HG03432 (cell line): ENCODE measurements at regions not wholly inside any gene's neighbourhood (a gene's known extent, or its start where the extent isn't known, plus 50 kb on each side); places are given as distances from the start of the nearest gene placed in this dataset.

Experiments
- ATAC-seq: cut with Tn5 transposase; IDR thresholded peaks from one replicate; pipeline ENCODE4 v1.9.1; 2021; ENCODE audit warnings: mild to moderate bottlenecking, moderate library complexity; ENCODE audit not compliant: unreplicated experiment

DNA sequence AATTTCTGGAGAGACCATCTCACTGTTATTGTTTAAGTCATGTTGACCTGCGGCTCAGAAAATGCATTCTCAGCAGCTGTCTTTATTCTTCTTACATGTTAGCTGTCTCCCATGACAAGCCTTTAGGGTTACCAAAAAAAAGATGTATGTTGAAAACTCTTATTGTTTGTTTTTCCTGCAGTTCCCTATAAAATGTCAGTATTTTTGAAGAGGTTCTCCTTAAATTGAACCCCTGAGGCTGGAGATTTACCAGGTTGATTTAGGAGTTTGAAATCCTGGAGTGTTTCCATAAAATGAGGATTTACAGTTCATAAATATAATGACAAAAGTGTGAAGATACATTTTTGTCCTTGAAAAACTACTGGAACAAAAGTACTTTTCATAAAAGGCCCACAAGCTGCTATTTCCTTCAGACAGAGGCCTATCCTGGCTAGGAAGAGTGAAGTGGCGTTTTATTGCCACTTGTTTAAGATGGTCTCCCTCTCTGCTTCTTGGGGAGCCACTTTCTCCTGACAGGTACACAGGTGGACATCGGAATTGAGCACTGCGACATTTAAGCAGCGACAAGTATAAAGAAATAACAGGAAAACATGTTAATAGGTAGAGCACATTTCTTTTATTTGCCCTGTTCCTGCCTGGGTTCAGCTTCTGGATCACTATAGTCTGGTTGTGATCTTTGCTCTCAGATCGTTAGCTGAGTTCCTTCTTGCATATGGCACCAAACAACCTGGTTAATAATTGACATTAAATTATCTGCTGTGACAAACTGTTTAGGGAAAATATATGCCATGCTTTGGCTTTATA, 344.8 kb upstream of the RPS23 start:
- no peak for ATAC-seq

DNA sequence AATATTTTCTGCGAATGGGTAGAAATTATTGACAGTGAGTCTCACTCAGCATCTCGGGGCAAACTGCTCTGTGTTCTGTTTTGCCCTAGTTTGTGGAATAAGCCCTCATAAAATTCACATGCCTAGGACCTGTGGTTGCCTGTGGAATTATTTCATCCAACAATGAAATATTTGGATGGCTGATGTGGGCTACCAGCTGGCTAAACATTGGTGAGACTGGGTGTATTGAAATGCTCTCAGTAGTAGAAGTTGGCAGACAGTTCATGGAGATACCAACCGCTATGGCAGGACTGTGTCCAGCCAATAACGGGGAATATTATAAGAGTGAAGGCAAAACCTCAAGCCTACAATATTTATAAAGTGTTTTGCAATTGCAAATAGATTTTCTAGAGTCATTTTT, 344.1 kb upstream of the RPS23 start:
- no peak for ATAC-seq

DNA sequence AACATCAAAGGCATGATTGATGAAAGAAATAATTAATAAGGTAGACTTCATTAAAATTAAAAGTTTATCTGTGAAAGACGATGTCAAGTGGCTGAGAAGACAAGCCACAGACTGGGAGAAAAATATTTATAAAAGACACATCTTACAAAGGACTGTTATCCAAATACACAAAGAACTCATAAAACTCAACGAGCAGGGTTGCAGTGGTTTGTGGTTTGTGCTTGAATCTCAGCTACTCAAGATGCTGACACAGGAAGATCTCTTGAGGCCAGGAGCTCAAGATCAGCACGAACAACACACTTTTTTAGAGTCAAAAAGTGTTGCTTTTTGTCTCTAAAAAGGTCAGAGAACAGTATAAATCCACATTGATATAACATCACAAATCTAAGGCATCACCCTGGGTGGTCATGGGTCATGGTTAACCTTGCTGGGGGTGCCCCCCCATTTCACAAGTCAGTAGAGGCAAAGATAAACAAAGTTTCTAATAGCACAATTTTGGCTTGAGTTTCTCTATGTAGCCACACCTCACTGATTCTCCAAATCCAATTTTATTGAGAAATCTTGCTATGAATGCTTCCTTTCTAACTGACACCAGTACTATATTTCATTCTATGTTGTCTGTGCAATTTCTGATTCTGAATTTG, 342.9 kb upstream of the RPS23 start:
- no peak for ATAC-seq

DNA sequence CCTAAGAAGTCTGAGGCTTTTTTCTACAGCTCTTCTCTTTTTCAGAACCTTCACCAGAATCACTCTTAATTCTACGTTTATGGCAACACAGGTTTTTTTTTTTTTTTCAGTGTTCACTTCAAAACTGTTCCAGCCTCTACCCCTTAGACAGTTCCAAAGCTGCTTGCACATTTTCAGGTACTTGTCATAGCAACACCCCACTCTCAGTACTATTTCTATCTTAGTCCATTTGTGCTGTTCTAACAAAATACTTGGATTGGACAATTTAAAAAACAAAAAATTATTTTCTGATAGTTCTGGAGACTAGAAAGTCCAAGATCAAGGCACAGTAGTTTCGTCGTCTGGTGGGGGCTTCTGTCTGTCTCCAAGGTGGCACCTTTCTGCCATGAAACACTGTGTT, 340.9 kb upstream of the RPS23 start:
- ATAC-seq = no peak

DNA sequence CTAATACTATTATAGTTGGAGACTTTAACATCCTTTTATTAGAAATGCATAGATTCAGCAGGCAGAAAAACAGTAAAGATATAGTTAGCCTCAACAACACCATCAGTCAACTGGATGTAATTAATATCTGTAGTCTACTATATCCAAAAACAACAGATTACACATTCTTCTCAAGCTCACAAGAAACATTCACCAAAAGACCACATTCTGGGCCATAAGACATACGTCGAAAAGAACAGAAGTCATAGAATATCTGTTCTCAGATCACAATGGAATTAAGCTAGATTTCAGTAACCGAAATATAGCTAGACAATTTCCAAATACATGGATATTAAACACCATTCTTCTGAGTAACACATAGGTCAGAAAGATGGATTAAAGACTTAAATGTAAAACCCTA, 336.6 kb upstream of the RPS23 start:
- ATAC-seq = no peak

DNA sequence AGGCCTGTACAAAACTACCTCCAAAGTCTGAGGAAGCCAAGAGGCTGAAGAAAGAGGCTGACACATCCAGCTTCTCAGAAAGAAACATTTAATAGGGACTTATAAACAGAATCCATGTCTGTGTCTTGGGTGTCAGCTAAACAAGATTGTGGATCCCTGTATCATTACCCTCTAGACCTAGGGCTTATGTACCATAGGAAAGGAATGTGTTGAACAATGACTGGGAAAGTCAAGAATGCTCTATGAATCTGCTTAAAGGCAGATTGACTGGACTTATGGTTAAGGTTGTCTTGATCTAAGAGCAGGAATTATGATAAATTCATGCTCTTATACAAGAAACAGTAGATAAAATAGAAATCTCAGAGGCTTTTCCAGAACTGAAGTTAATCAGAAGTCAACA, 335.7 kb upstream of the RPS23 start:
- ATAC-seq = no peak

DNA sequence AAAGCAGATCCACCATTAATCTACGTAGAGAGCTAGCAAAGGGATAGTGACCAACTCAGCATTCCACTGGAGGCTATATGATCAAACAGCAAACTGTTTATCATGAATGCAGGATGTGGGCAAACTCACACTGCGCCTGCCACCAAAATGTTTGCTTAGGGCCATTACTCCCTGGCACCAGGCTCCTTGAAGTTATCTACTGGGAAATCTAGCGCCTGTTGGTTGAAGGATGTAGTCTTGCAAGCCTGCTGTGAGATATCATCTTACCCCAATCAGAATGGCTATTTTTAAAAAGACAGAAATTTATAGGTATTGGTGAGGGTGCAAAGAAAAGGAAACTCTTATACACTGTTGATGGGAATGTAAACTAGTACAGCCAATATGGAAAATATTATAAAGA, 332.5 kb upstream of the RPS23 start:
- no peak for ATAC-seq

DNA sequence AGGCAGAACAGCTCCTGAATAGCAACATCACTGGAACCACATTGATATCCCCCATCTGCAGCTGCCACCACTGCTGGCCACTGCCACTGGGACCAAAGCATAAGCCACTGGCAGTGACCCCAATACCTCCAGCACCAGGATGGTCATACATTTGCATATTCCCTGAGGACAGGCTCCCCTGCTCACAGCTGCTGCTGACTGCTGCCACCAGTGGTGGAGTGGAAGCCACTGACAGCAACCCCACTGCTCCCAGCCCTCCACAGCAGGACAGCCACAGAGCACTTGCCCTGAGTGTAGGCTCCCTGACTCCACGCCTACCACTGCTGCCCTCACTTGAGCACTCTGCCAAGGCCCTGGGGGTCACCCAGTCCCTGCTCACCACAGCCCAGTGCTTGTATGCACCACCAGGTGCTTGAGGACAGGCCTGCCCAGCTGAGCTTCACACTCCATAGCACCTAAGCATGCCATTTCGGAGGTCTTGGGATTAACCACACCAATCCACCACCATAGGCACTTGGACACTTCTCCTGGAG, 327.4 kb upstream of the RPS23 start:
- no peak for ATAC-seq

DNA sequence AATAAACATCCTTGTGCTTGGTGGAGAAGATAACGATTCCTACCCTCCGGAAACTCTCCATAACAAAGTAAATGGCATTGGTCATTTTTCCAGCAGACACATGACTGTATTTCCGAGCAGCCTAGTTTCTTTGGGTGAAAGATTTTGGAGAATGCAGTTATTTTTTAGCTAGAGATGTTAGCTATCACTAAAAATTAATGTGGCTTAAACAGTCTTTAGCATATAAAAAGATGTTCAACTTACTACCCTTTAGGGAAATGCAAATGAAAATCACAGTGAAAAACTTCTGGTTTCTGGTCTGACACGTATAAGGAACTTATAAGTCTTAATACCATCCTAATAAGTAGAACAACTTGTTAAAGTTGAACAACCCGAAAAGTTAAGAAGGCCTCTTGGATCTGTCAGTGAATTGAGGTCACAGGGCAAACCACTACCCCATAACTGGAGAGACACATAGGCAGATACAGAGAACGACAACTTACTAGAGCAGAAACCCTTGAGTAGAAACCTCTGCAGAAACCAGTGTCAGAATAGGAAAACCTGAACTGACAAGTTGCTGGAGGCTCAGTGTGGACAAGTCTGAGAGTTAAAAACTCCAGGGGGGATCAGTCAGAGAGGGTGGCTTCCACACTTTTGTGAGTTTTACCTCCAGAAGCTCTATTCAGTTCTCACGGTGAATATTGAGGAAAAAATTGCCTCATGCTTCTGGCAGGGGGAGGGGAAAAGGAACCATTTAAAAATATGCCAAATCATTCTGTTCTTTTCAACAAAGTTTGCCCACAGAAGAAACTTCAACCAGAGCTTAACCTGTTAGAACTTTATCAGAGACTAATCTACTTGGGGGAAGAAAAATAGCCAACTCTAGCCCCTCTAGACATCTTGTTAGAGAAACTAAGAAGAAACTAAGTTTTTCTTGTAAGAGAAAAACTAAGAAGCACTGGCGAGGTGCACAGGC, 325.2 kb upstream of the RPS23 start:
- ATAC-seq = no peak

DNA sequence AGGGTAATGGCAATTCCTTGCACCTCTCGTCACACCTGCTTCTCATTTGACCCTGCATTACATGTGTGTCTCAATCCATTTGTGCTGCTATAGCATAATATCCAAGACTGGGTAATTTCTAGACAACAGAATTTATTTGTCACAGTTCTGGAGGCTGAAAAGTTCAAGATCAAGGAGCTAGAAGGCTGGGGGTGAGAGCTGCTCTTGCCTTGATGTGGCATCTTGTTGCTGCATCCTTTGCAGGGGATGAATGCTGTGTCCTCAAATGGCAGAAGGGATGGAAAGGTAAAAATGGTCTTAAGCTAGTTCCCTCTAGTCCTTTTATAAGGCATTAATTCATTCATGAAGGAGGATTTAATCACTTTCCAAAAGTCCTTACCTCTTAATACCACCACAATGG, 323.7 kb upstream of the RPS23 start:
- no peak for ATAC-seq

DNA sequence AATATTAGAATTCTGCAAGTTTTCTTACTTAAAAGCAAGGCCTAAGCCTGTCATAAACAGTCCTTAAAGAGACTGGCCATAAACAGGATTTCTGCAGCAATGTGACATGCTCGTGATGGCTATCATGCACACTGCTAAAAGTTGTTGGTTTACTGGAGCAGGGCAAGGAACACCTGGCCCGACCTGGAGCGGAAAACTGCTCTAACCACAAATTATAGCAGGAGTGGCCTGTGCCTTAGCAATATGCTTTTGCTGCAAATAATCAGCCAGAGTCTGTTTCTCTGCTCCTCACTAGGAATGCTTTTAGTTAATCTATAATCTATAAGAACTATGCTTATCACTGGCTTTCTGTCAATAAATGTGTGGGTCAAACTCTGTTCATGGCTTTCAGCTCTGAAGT, 322.9 kb upstream of the RPS23 start:
- peak; percentile 37 for ATAC-seq

DNA sequence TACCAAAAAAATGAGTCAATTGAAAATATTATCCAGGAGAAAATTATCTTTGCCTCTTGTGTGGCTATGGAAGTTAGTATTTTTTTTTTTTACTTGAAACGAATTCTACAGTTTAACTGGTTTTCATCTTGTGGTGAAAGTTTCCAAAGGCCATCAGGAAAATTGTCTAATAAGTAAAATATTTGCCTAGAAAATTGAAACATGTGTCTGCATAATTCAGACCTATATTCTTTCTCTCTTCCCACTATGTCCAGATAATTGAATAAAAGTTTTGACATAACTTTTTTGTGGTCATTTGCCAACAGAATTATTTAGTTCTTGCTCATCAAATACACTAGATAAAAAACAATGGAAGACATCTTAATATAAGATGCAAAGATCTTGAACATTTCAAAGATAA, 321.5 kb upstream of the RPS23 start:
- ATAC-seq = no peak

DNA sequence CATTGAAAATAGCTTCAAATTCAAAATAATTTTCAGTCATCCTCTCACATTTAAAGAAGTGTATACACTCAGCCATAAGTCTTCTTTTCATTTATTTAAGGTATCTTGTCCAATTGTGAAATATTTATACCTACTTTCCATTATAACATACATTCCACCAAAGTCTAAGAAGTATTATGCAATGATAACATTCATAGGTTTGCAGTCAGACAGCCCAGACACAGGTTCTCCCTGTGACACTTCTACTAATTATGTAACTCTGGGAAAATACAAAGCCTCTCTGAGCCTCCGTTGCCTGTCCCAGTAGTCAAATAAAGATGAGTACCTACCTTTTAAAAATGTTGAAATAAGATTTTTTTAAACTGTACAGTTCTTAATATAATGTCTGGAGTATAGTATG, 320.9 kb upstream of the RPS23 start:
- ATAC-seq = no peak

DNA sequence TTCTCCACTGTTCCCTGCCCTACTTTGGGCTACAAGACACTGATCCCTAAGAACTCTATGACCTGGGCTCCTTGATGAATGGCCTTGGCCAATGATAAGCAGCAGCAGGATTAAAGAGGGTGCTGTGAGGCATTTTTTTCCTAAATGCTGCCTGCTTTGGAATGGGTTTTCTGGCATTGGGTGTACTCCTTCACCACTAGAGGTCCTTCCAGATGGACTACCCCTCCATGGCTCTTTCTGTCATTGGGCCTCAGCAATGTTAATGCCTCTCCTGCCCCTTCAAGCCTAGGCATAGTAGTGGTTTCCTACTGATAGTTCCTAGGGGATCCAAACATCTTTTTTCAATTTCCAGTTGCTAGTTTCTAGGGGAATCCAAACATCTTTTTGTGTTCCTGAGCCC, 319.3 kb upstream of the RPS23 start:
- no peak for ATAC-seq

DNA sequence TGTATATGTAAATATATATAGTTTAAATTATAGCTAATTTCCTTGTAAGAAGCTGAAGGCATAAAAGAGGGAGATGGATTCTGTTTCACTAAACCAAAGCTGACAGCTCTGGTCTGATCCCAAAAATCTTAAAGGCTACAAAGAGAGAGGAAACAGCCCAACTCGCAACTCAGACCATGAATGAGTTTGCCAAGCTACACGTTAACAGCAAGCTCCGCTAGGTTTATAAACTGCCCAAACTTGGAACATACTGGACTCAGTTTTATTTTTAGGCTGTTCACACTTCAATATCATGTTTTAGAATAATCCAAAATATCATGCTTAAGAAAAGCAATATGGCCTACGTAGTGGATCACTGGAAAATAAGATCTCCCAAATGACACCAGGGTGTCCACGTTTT, 318.3 kb upstream of the RPS23 start:
- ATAC-seq = no peak

DNA sequence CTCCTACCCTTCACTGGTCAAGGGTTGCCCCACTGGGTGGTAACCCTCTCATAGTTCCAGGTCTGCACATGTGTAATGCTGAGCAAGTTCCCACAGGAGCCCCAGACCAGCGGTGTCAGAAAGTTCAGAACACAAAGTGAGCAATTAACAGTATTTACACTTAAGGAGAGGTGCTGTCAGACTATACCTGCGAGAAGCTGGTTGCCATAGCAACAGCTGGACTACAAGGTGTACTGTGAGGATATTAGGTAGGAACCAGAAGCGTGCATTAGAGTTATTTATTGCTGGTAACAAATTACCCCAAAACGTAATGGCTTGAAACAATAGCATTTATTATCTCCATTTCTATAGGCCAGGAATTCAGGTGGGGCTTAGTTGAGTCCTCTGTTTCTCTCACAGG, 317.0 kb upstream of the RPS23 start:
- no peak for ATAC-seq

DNA sequence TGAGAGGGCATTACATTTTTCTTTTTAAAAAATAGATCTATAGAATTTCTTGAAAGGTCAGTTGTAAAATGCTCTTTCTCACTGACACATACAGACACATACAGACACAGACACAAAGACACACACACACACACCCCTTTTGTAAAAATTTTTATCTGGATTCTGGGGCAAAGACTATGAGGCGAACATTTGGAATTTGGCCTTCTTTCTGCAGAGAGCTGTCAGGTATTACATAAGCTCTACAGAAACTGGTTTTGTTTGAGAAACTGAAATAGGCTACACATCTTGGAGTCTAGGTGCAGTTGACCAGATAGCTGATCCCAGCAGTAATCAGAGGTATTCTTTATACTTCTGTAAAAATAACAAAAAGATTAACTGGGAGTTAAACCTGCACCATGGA, 315.9 kb upstream of the RPS23 start:
- no peak for ATAC-seq

DNA sequence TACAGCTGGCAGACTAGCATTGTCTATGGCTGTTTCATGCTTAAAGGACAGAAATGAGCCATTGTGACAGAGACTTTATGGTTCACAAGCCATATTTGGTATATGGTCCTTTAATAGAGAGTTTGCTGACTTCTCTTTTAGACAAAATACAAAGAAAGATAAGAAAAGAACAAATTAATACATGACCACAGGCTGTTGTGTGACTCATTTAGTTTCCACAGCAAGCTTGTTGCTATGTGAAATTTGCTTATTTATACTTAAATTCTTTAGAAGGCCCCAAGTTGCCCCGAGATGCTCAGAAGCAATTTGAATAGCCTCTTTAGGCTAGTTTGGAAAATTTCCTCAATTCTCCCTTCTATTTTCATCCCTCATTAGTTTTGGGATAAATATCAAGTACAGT, 315.3 kb upstream of the RPS23 start:
- no peak for ATAC-seq

DNA sequence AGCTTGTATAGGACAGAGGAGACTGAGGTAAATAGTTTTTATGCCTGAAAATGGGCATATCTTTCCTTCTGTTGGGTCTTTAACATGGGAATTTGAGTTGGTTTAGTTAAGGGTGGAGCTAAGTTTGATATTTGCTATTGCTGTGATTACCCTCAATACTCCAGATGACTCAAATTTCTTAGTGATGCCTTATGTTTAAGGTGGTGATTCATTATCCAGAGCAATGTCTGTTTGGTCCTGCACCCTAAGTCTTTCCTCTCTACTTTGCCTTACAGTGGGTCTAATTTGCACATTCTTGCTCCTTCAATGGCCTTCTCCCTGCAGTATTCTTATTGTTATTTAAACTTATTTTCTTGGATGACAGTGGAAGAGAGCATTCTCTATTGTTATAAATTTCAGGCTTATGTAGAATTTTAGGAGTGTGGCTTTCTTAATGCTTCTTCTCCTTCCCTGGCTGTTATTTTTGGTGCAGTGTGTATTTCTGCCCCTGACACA, 312.9 kb upstream of the RPS23 start:
- no peak for ATAC-seq

DNA sequence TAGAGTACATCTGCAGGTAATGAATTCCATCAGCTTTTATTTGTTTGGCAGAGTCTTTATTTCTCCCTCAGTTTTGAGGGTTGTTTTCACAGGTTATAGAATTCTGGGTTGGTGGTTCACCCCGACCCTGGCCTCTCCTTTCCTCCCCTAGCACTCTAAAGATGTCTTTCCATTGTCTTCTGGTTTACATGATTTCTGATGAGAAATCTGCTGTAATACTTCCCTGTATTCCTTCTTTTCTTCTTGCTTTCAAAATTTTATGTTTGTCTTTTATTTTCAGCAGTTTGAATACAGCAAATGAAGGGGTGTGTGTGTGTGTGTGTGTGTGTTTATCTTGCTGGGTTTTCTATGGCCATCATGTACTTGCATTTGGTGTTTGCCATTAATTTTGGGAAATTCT, 312.0 kb upstream of the RPS23 start:
- no peak for ATAC-seq

DNA sequence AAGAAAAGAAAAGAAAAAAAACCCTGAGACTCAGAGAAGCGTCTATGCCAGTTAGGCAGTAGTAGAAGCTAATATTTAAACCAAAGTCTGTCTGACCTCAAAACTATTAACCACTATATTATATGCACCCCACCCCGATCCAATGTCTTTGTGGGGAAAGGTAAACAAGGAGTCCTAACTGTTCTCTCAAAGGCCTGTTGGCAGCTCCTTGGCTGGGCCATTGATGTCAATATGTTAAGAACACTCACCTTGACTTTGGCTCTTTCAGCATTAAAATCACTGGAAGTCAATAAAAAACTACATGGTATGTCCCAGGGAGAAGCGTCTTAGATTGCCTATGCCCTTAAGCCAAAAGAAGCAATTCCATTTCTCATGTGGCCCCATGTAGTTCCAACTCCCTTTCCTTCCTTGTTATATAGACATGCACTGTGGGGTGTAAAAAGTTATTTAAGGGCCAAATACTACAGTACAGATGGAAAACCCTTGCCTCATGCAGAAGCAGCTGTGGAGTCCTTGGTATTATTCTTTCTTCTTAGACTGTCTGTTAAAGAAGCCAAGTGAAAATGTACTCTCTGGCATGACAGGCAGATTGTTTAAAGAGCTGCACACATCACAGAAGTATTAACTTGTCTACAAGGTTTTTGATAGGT, 308.6 kb upstream of the RPS23 start:
- ATAC-seq = no peak
